K562 (cell line): ENCODE measurements at regions not wholly inside any gene's neighbourhood (a gene's known extent, or its start where the extent isn't known, plus 50 kb on each side); places are given as distances from the start of the nearest gene placed in this dataset.

ENCODE experiments used
- ATAC-seq: fragments of 200-7000 bp; cut with Tn5 transposase; 3 replicates; pipeline ENCODE4 v1.9.1; 2020; ENCODE audit warnings: moderate library complexity
- BruUV-seq: library from RNA; stranded (reverse); fragments of 400-500 nt; replicated peaks from 2 replicates; lab custom pipeline; 2021; lab: Mats Ljungman, UMichigan
- CTCF ChIA-PET: fragments of 300-600 bp; formaldehyde crosslinking; extraction: SDS; loops from one replicate; lab custom pipeline; 2021; ENCODE audit warnings: low intra/inter-chr PET ratio; lab: Yijun Ruan, JAX
- POLR2A ChIA-PET: fragments of 300-600, 350-650 bp; sonication (Branson Sonifier 250); formaldehyde crosslinking; extraction: SDS; loops from one replicate; lab custom pipeline; 2021; ENCODE audit warnings: antibody characterized with exemption, inconsistent platforms; lab: Yijun Ruan, JAX
- DNase-seq, 4 experiments: peaks; one replicate each; pipeline versions ENCODE4 v3.0.0 to v3.0.0-alpha.2; 2011 to 2018; ENCODE audit warnings: low spot score in 3 of 4, mixed read lengths in 3 of 4; ENCODE audit errors: extremely low read depth in 1 of 4
- FAIRE-seq: peaks from 2 replicates; lab custom pipeline; 2011; peaks lifted over from hg19 to GRCh38; lab: Jason Lieb, UNC
- H2AFZ ChIP-seq: 2 replicates; pipeline ENCODE4 v1.6.0; 2011; ENCODE audit warnings: low read depth, low read length, control low read depth, inconsistent platforms
- H3K27ac ChIP-seq: fragments of 200-600 bp; 3 replicates; pipeline ENCODE4 v1.8.0; 2011; ENCODE audit warnings: low read depth, mild to moderate bottlenecking, control low read depth, inconsistent platforms, low read length, moderate library complexity, mixed read lengths; ENCODE audit errors: extremely low read depth
- H3K27me3 ChIP-seq, 2 experiments: fragments of 300-600 bp in 1 of 2; 2 replicates in 1 of 2; 3 replicates in 1 of 2; pipeline versions ENCODE4 v1.6.0 to v1.8.0; 2011; ENCODE audit warnings: inconsistent platforms in 2 of 2, low read length in 2 of 2, mild to moderate bottlenecking in 1 of 2, mixed read lengths in 1 of 2, moderate library complexity in 1 of 2; ENCODE audit not compliant: control insufficient read depth in 2 of 2, insufficient read depth in 2 of 2
- H3K36me3 ChIP-seq: fragments of 300-600 bp; 3 replicates; pipeline ENCODE4 v1.8.0; 2011; ENCODE audit warnings: mild to moderate bottlenecking, low read length, inconsistent platforms; ENCODE audit not compliant: control insufficient read depth, insufficient read depth
- H3K4me1 ChIP-seq, 2 experiments: fragments of 200-600 bp in 1 of 2; replicated peaks in 1 of 2; 2 replicates in 1 of 2; 3 replicates in 1 of 2; pipeline versions ENCODE4 v1.5.1 to v1.8.0; 2011; ENCODE audit warnings: inconsistent platforms in 2 of 2, low read length in 2 of 2, mild to moderate bottlenecking in 1 of 2, mixed read lengths in 1 of 2, moderate library complexity in 1 of 2; ENCODE audit not compliant: control insufficient read depth in 2 of 2, insufficient read depth in 2 of 2
- H3K4me2 ChIP-seq: 2 replicates; pipeline ENCODE4 v1.6.1; 2011; ENCODE audit warnings: low read length, control low read depth, inconsistent platforms, mixed read lengths; ENCODE audit not compliant: insufficient read depth
- H3K4me3 ChIP-seq: fragments of 200-600 bp; sonication (generic), shearing (Covaris generic); 2 replicates; pipeline ENCODE4 v1.5.1; 2016; ENCODE audit warnings: control low read depth, inconsistent platforms
- H3K79me2 ChIP-seq: fragments of 200-600 bp; 3 replicates; pipeline ENCODE4 v1.8.0; 2011; ENCODE audit warnings: low read length, inconsistent platforms; ENCODE audit not compliant: control insufficient read depth, insufficient read depth
- H3K9ac ChIP-seq, 2 experiments: 2 replicates each; pipeline versions ENCODE4 v1.6.0 to v1.6.1; 2011; ENCODE audit warnings: low read depth in 2 of 2, low read length in 2 of 2, control low read depth in 1 of 2, inconsistent platforms in 1 of 2, mild to moderate bottlenecking in 1 of 2, mixed read lengths in 1 of 2; ENCODE audit not compliant: insufficient read depth in 1 of 2
- H3K9me1 ChIP-seq: one replicate; pipeline ENCODE4 v1.6.0; 2011; ENCODE audit warnings: inconsistent platforms, mild to moderate bottlenecking, low read length, moderate library complexity; ENCODE audit not compliant: control insufficient read depth, insufficient read depth
- H3K9me3 ChIP-seq: replicated peaks from 2 replicates; pipeline ENCODE4 v1.5.1; 2011; ENCODE audit warnings: low read depth, low read length, inconsistent platforms; ENCODE audit not compliant: control insufficient read depth, insufficient read depth
- H4K20me1 ChIP-seq: replicated peaks from 2 replicates; pipeline ENCODE4 v1.6.1; 2011; ENCODE audit warnings: low read length, inconsistent platforms, mixed read lengths; ENCODE audit not compliant: control insufficient read depth, insufficient read depth
- ARHGAP35 ChIP-seq: fragments of 450-650 bp; IDR thresholded peaks from 2 replicates; pipeline ENCODE4 v1.6.1; 2018; ENCODE audit not compliant: partially characterized antibody
- BCL6 ChIP-seq: fragments of 250-450 bp; sonication (Bioruptor Pico); IDR thresholded peaks from 2 replicates; pipeline ENCODE4 v1.4.0; 2020
- CBFB ChIP-seq: sonication (generic); formaldehyde crosslinking; IDR thresholded peaks from 2 replicates; pipeline ENCODE4 v1.4.0; 2020; ENCODE audit warnings: mild to moderate bottlenecking, missing genetic modification reagents
- CC2D1A ChIP-seq: fragments of 450-650 bp; IDR thresholded peaks from 2 replicates; pipeline ENCODE4 v1.6.1; 2017; ENCODE audit warnings: mild to moderate bottlenecking
- L3MBTL2 ChIP-seq: fragments of 450-650 bp; IDR thresholded peaks from 2 replicates; pipeline ENCODE4 v1.6.1; 2016; ENCODE audit warnings: mild to moderate bottlenecking, moderate library complexity
- RBM17 ChIP-seq: fragments of 200-400 bp; formaldehyde crosslinking; IDR thresholded peaks from 2 replicates; pipeline ENCODE4 v1.6.1; 2017; ENCODE audit warnings: low read depth, mild to moderate bottlenecking, low read length, borderline replicate concordance
- YBX1 ChIP-seq: fragments of 450-650 bp; IDR thresholded peaks from 2 replicates; pipeline ENCODE4 v1.7.1; 2016; ENCODE audit warnings: mild to moderate bottlenecking
- ZNF551 ChIP-seq: fragments of 250-450 bp; sonication (Bioruptor Pico); IDR thresholded peaks from 2 replicates; pipeline ENCODE4 v1.5.0; 2021; ENCODE audit warnings: mild to moderate bottlenecking, moderate library complexity
- WGBS: fragments of 100-300 bp; shearing (Covaris generic); methylation state at CpG from one replicate; pipeline ENCODE4 v1.1.6; 2016; ENCODE audit warnings: low coverage, mixed read lengths; ENCODE audit not compliant: insufficient coverage; ENCODE audit errors: missing lambda C conversion rate; 5-methylcytosine and 5-hydroxymethylcytosine counted together
- in situ Hi-C: fragments of 300-500 bp; cut with MboI; formaldehyde crosslinking; loops from 4 replicates; pipeline ENCODE4 v1.15.0; 2018; ENCODE audit warnings: inconsistent platforms, mixed read lengths
- intact Hi-C: fragments of 100-400 bp; cut with micrococcal nuclease; formaldehyde crosslinking; loops from 2 replicates; pipeline ENCODE4 v1.14.2; 2022
- TF ChIP-seq, protein P1 (sequence below): IDR thresholded peaks from 2 replicates; pipeline ENCODE4 v1.6.1; 2011; ENCODE audit warnings: borderline replicate concordance, low read depth, mild to moderate bottlenecking, moderate library complexity, low read length; ENCODE audit not compliant: insufficient read depth, poor library complexity, severe bottlenecking
- TF ChIP-seq, protein P2 (sequence below), 2 experiments: fragments of 450-650 bp in 1 of 2; IDR thresholded peaks; 2 replicates each; pipeline ENCODE4 v1.6.1; 2011 to 2017; ENCODE audit warnings: low read depth in 2 of 2, antibody characterized with exemption in 1 of 2, borderline replicate concordance in 1 of 2, low read length in 1 of 2, mild to moderate bottlenecking in 1 of 2, mixed read lengths in 1 of 2; ENCODE audit not compliant: control insufficient read depth in 1 of 2
- TF ChIP-seq, protein P3 (sequence below): fragments of 250-450 bp; sonication (Bioruptor Pico); IDR thresholded peaks from 2 replicates; pipeline ENCODE4 v1.5.0; 2021

DNA sequence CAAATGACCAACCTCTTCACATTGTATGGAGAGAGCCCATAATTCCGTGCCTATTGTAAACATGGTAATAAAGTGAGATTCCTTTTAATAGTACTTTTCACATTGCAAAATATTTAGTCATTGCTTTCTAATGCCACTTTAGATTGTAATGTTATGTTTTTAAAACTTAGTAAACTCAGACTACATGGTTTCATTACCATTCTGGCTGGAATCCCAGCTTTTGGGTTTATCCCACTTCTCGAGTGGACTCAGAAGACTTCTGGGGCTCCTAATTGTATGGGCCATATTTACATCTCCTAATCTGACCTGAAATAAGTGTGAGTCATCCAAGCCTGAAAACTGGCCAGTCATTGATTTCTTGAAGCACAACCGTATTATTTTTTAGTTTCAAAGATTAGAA is 217.6 kb downstream of the CAAP1 start:
- no peak overlapping the region for H2AFZ ChIP-seq
- DNase-seq (no peak), ATAC-seq (no peak), FAIRE-seq (no peak)
- no peaks in the 10 kb centered on the region for H4K20me1 ChIP-seq
- H3K9ac ChIP-seq: no peak overlapping the region
- ChIA-PET CTCF (no interaction called here), POLR2A (no interaction called here)
- H3K79me2 ChIP-seq: no peaks in the 10 kb centered on the region
- WGBS: 7% methylated on average over 3 of the region's 3 CpGs
- in situ Hi-C loops: no loop called here
- TF ChIP-seq L3MBTL2: no peak
- no peak overlapping the region for H3K4me3 ChIP-seq
- no peak overlapping the region for H3K27ac ChIP-seq
- intact Hi-C loops: no loop called here
- H3K9me1 ChIP-seq: no peaks in the 10 kb centered on the region
- no peak overlapping the region for H3K4me2 ChIP-seq
- H3K27me3 ChIP-seq: no peaks in the 10 kb centered on the region
- no peaks in the 10 kb centered on the region for H3K9me3 ChIP-seq
- BruUV-seq: no TSS peak
- no peaks in the 10 kb centered on the region for H3K4me1 ChIP-seq
- H3K36me3 ChIP-seq: no peaks in the 10 kb centered on the region

DNA sequence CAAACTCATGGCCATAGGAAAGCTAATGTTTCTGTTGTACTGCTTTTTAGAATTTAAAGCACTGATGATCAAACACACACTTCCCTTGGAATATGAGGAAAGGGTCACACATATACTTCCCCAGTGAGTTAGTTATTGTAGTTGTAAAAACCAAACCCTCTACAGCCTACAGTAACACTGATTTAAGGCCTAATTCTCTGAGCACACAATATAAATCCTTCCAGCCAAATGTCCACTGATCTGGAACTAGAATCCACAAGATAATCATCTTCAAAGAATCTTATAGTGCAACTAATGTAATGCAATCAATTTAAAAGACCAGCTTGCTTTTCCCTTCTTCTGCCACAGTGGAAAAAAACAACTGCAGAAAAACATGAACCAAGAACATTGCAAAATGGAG is 219.3 kb downstream of the CAAP1 start:
- DNase-seq (no peak), FAIRE-seq (no peak), ATAC-seq (no peak)
- H3K27ac ChIP-seq: no peak overlapping the region
- H3K9me1 ChIP-seq: no peaks in the 10 kb centered on the region
- POLR2A ChIA-PET: no interaction called here
- no peaks in the 10 kb centered on the region for H3K4me1 ChIP-seq
- CTCF ChIA-PET: no interaction called here
- H4K20me1 ChIP-seq: no peaks in the 10 kb centered on the region
- intact Hi-C loops: no loop called here
- H3K36me3 ChIP-seq: no peaks in the 10 kb centered on the region
- no peak overlapping the region for H3K9ac ChIP-seq
- in situ Hi-C loops: no loop called here
- no peaks in the 10 kb centered on the region for H3K79me2 ChIP-seq
- H3K9me3 ChIP-seq: no peaks in the 10 kb centered on the region
- H3K27me3 ChIP-seq: no peaks in the 10 kb centered on the region
- H2AFZ ChIP-seq: no peak overlapping the region
- H3K4me2 ChIP-seq: no peak overlapping the region
- BruUV-seq: no TSS peak
- no peak overlapping the region for H3K4me3 ChIP-seq
- TF ChIP-seq, protein P1, sequence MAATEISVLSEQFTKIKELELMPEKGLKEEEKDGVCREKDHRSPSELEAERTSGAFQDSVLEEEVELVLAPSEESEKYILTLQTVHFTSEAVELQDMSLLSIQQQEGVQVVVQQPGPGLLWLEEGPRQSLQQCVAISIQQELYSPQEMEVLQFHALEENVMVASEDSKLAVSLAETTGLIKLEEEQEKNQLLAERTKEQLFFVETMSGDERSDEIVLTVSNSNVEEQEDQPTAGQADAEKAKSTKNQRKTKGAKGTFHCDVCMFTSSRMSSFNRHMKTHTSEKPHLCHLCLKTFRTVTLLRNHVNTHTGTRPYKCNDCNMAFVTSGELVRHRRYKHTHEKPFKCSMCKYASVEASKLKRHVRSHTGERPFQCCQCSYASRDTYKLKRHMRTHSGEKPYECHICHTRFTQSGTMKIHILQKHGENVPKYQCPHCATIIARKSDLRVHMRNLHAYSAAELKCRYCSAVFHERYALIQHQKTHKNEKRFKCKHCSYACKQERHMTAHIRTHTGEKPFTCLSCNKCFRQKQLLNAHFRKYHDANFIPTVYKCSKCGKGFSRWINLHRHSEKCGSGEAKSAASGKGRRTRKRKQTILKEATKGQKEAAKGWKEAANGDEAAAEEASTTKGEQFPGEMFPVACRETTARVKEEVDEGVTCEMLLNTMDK: no peak
- no peak for TF ChIP-seq CBFB (CRISPR knock-in tag)
- TF ChIP-seq BCL6: no peak
- TF ChIP-seq CC2D1A: no peak
- TF ChIP-seq, protein P2, sequence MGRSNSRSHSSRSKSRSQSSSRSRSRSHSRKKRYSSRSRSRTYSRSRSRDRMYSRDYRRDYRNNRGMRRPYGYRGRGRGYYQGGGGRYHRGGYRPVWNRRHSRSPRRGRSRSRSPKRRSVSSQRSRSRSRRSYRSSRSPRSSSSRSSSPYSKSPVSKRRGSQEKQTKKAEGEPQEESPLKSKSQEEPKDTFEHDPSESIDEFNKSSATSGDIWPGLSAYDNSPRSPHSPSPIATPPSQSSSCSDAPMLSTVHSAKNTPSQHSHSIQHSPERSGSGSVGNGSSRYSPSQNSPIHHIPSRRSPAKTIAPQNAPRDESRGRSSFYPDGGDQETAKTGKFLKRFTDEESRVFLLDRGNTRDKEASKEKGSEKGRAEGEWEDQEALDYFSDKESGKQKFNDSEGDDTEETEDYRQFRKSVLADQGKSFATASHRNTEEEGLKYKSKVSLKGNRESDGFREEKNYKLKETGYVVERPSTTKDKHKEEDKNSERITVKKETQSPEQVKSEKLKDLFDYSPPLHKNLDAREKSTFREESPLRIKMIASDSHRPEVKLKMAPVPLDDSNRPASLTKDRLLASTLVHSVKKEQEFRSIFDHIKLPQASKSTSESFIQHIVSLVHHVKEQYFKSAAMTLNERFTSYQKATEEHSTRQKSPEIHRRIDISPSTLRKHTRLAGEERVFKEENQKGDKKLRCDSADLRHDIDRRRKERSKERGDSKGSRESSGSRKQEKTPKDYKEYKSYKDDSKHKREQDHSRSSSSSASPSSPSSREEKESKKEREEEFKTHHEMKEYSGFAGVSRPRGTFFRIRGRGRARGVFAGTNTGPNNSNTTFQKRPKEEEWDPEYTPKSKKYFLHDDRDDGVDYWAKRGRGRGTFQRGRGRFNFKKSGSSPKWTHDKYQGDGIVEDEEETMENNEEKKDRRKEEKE (IDR thresholded peaks at IDR 0.05; ENCODE audit: borderline replicate concordance in 1 of 2, control insufficient read depth in 1 of 2, low read depth in 2 of 2, low read length in 1 of 2): no peak
- no peak for TF ChIP-seq ARHGAP35
- TF ChIP-seq ZNF551 (CRISPR knock-in tag): no peak
- TF ChIP-seq RBM17: no peak
- TF ChIP-seq, protein P3, sequence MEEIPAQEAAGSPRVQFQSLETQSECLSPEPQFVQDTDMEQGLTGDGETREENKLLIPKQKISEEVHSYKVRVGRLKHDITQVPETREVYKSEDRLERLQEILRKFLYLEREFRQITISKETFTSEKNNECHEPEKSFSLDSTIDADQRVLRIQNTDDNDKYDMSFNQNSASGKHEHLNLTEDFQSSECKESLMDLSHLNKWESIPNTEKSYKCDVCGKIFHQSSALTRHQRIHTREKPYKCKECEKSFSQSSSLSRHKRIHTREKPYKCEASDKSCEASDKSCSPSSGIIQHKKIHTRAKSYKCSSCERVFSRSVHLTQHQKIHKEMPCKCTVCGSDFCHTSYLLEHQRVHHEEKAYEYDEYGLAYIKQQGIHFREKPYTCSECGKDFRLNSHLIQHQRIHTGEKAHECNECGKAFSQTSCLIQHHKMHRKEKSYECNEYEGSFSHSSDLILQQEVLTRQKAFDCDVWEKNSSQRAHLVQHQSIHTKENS: no peak
- no peak for TF ChIP-seq YBX1
